ENCODE measurements at regions not wholly inside any gene's neighbourhood (a gene's known extent, or its start where the extent isn't known, plus 50 kb on each side); places are given as distances from the start of the nearest gene placed in this dataset.

DNA sequence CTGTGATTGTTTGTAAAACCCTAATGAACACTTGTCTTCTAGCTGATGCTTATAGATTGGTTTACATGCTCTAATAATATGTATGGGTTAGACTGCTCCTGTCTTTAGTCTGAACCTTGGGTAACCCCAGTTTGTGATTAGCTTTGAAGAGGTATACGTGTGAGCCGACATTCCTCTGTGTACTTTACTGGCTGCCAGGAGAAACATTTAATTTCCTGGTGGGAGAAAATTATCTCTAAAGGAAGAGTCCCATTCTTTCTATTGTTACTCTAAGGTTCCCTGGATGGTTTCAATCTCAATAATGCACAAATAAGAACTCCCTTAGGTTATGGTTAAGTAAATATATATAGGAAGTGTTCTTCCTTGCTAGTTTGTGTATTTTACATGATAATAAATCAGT lies 143.6 kb upstream of the ZSWIM2 start:
- no peak for TF ChIP-seq EZH2phosphoT487 (IDR thresholded peaks at IDR 0.05; ENCODE audit: low read depth)
- TF ChIP-seq CTCF (IDR thresholded peaks at IDR 0.05; ENCODE audit: low read depth, low read length): no peak

Measured in OCI-LY3 (cell line).